ENCODE measurements at regions not wholly inside any gene's neighbourhood (a gene's known extent, or its start where the extent isn't known, plus 50 kb on each side); places are given as distances from the start of the nearest gene placed in this dataset.
"Not testable (repeated sequence)": the region's sequence is repeated elsewhere in the genome, so short reads cannot be mapped to it uniquely, and the experiment has no call there.

- ChIA-PET CTCF (no interaction called here), POLR2A (no interaction called here)
- DNase-seq (ENCODE audit: low read depth, low spot score), result no peak
- H3K4me3 ChIP-seq (ENCODE audit: low read depth, low read length), result no peak overlapping the region
- no peak for TF ChIP-seq CTCF (IDR thresholded peaks at IDR 0.05; ENCODE audit: insufficient read depth, low read length, missing control alignments)
Measured at GRCh38 chr16:50448522-50448921, 79.7 kb upstream of the BRD7 start.

GRCh38 chr16:50447386-50447785 lies 78.6 kb upstream of the BRD7 start:
- POLR2A ChIA-PET; DNase-seq (ENCODE audit: low read depth, low spot score); H3K4me3 ChIP-seq (ENCODE audit: low read depth, low read length); CTCF ChIA-PET: not testable (repeated sequence)

GRCh38 chr16:50446861-50447260 lies 78.1 kb upstream of the BRD7 start:
- ChIA-PET POLR2A (no interaction called here), CTCF (no interaction called here)
- no peak overlapping the region for H3K4me3 ChIP-seq (ENCODE audit: low read depth, low read length)
- TF ChIP-seq CTCF (IDR thresholded peaks at IDR 0.05; ENCODE audit: insufficient read depth, low read length, missing control alignments), result no peak
- DNase-seq (ENCODE audit: low read depth, low spot score), result no peak

GRCh38 chr16:50445621-50446555 lies 77.1 kb upstream of the BRD7 start:
- no peak for TF ChIP-seq CTCF (IDR thresholded peaks at IDR 0.05; ENCODE audit: insufficient read depth, low read length, missing control alignments)
- DNase-seq (ENCODE audit: low read depth, low spot score), result no peak
- no peak overlapping the region for H3K4me3 ChIP-seq (ENCODE audit: low read depth, low read length)
- ChIA-PET CTCF (no interaction called here), POLR2A (no interaction called here)

GRCh38 chr16:50444526-50444925 lies 75.7 kb upstream of the BRD7 start:
- POLR2A ChIA-PET, result no interaction called here
- no peak for TF ChIP-seq CTCF (IDR thresholded peaks at IDR 0.05; ENCODE audit: insufficient read depth, low read length, missing control alignments)
- no peak for DNase-seq (ENCODE audit: low read depth, low spot score)
- H3K4me3 ChIP-seq (ENCODE audit: low read depth, low read length), result no peak overlapping the region
- CTCF ChIA-PET, result no interaction called here

- H3K4me3 ChIP-seq (ENCODE audit: low read depth, low read length), result no peak overlapping the region
- TF ChIP-seq CTCF (IDR thresholded peaks at IDR 0.05; ENCODE audit: insufficient read depth, low read length, missing control alignments), result no peak
- CTCF ChIA-PET, result no interaction called here
- POLR2A ChIA-PET, result no interaction called here
- DNase-seq (ENCODE audit: low read depth, low spot score), result no peak
Measured at GRCh38 chr16:50442221-50442620, 73.4 kb upstream of the BRD7 start.
